ENCODE measurements at regions not wholly inside any gene's neighbourhood (a gene's known extent, or its start where the extent isn't known, plus 50 kb on each side); places are given as distances from the start of the nearest gene placed in this dataset.
"Not testable (repeated sequence)": the region's sequence is repeated elsewhere in the genome, so short reads cannot be mapped to it uniquely, and the experiment has no call there.

- Histone ChIP-seq H3K9ac (ENCODE audit: low read length) (peak overlapping the region; percentile 7), H3K9me3 (ENCODE audit: low read length) (no peaks in the 10 kb centered on the region), H3K9me2 (ENCODE audit: insufficient read depth, low read length) (no peaks in the 10 kb centered on the region), H3F3A (ENCODE audit: insufficient read depth, low read length, poor library complexity, severe bottlenecking) (no peaks in the 10 kb centered on the region), H3K36me3 (ENCODE audit: insufficient read depth, low read length) (no peaks in the 10 kb centered on the region), H3K27ac (ENCODE audit: low read length) (peak overlapping the region; percentile 57), H3K27me3 (ENCODE audit: insufficient read depth, low read depth, low read length) (no peaks in the 10 kb centered on the region), H3K4me3 (ENCODE audit: low read length) (peak overlapping the region; percentile 21), H3K4me2 (ENCODE audit: low read length) (no peak overlapping the region), H4K20me1 (ENCODE audit: insufficient read depth) (no peaks in the 10 kb centered on the region), H3K79me2 (replicated peaks; ENCODE audit: insufficient read depth, low read length) (no peaks in the 10 kb centered on the region), H2AFZ (ENCODE audit: low read depth, low read length) (no peak overlapping the region)
- no peak for TF ChIP-seq SMC3 (conservative IDR thresholded peaks at IDR 0.05; ENCODE audit: poor library complexity)
- no peak for TF ChIP-seq MXI1 (conservative IDR thresholded peaks at IDR 0.05; ENCODE audit: poor library complexity, severe bottlenecking)
- TF ChIP-seq EZH2 (IDR thresholded peaks at IDR 0.05; ENCODE audit: borderline replicate concordance, insufficient read depth, low read length, poor library complexity, severe bottlenecking) = no peak
- no peak for TF ChIP-seq RAD21 (conservative IDR thresholded peaks at IDR 0.05)
Observed at GRCh38 chr1:68814067-68814466, 317.2 kb upstream of the DEPDC1 start.

GRCh38 chr1:68815632-68816031, 318.8 kb upstream of the DEPDC1 start:
- no peaks in the 10 kb centered on the region for H3K27me3 ChIP-seq (ENCODE audit: insufficient read depth, low read depth, low read length)

GRCh38 chr1:68817505-68818210, 320.8 kb upstream of the DEPDC1 start:
- not testable (repeated sequence) for H4K20me1 ChIP-seq (ENCODE audit: insufficient read depth); H3K4me2 ChIP-seq (ENCODE audit: low read length); H3K36me3 ChIP-seq (ENCODE audit: insufficient read depth, low read length); H3K9me2 ChIP-seq (ENCODE audit: insufficient read depth, low read length); H3K9ac ChIP-seq (ENCODE audit: low read length); H3K27me3 ChIP-seq (ENCODE audit: insufficient read depth, low read depth, low read length); H3F3A ChIP-seq (ENCODE audit: insufficient read depth, low read length, poor library complexity, severe bottlenecking); H3K4me3 ChIP-seq (ENCODE audit: low read length); H3K27ac ChIP-seq (ENCODE audit: low read length); H3K79me2 ChIP-seq (replicated peaks; ENCODE audit: insufficient read depth, low read length); H3K9me3 ChIP-seq (ENCODE audit: low read length); H2AFZ ChIP-seq (ENCODE audit: low read depth, low read length)

More at GRCh38 chr1:68815632-68816031, 318.8 kb upstream of the DEPDC1 start:
- H3K79me2 ChIP-seq (replicated peaks; ENCODE audit: insufficient read depth, low read length) = no peaks in the 10 kb centered on the region
- no peaks in the 10 kb centered on the region for H3F3A ChIP-seq (ENCODE audit: insufficient read depth, low read length, poor library complexity, severe bottlenecking)
- H3K27ac ChIP-seq (ENCODE audit: low read length) = no peak overlapping the region
- no peak overlapping the region for H2AFZ ChIP-seq (ENCODE audit: low read depth, low read length)
- no peaks in the 10 kb centered on the region for H3K9me2 ChIP-seq (ENCODE audit: insufficient read depth, low read length)
- H3K9ac ChIP-seq (ENCODE audit: low read length) = no peak overlapping the region
- no peak overlapping the region for H3K4me2 ChIP-seq (ENCODE audit: low read length)
- no peaks in the 10 kb centered on the region for H3K36me3 ChIP-seq (ENCODE audit: insufficient read depth, low read length)
- no peak overlapping the region for H3K4me3 ChIP-seq (ENCODE audit: low read length)
- no peaks in the 10 kb centered on the region for H4K20me1 ChIP-seq (ENCODE audit: insufficient read depth)
- H3K9me3 ChIP-seq (ENCODE audit: low read length) = no peaks in the 10 kb centered on the region
- TF ChIP-seq RAD21 (conservative IDR thresholded peaks at IDR 0.05) = no peak
- TF ChIP-seq CTCF (IDR thresholded peaks at IDR 0.05; ENCODE audit: poor library complexity, severe bottlenecking) = no peak
- TF ChIP-seq REST (IDR thresholded peaks at IDR 0.05; ENCODE audit: borderline replicate concordance) = no peak
- no peak for TF ChIP-seq TAF1 (IDR thresholded peaks at IDR 0.05; ENCODE audit: low read depth)
- TF ChIP-seq EZH2 (IDR thresholded peaks at IDR 0.05; ENCODE audit: borderline replicate concordance, insufficient read depth, low read length, poor library complexity, severe bottlenecking) = no peak
- no peak for TF ChIP-seq SMC3 (conservative IDR thresholded peaks at IDR 0.05; ENCODE audit: poor library complexity)
- no peak for TF ChIP-seq EP300 (conservative IDR thresholded peaks at IDR 0.05; ENCODE audit: poor library complexity, severe bottlenecking)
- no peak for TF ChIP-seq MXI1 (conservative IDR thresholded peaks at IDR 0.05; ENCODE audit: poor library complexity, severe bottlenecking)
- no peak for TF ChIP-seq POLR2AphosphoS5 (IDR thresholded peaks at IDR 0.05)
